Endothelial cell of umbilical vein (primary cell): ENCODE measurements at regions not wholly inside any gene's neighbourhood (a gene's known extent, or its start where the extent isn't known, plus 50 kb on each side); places are given as distances from the start of the nearest gene placed in this dataset.

ENCODE experiments used
- BruUV-seq: library from RNA; stranded (reverse); fragments of 400-500 nt; replicated peaks from 2 replicates; lab custom pipeline; 2021; lab: Mats Ljungman, UMichigan
- CTCF ChIA-PET: fragments of 300-600, 350-600 bp; sonication (Branson Sonifier 250); formaldehyde crosslinking; loops from one replicate; lab custom pipeline; 2021; ENCODE audit warnings: antibody characterized with exemption, inconsistent platforms; lab: Charles Lee
- POLR2A ChIA-PET: fragments of 300-600, 350-600 bp; sonication (Branson Sonifier 250); formaldehyde crosslinking; loops from one replicate; lab custom pipeline; 2021; ENCODE audit warnings: antibody characterized with exemption, inconsistent platforms; lab: Charles Lee
- DNase-seq: peaks from one replicate; pipeline ENCODE4 v3.0.0-alpha.2; 2011; ENCODE audit warnings: low read depth, low spot score
- FAIRE-seq: peaks from 2 replicates; lab custom pipeline; 2011; peaks lifted over from hg19 to GRCh38; lab: Jason Lieb, UNC
- H2AFZ ChIP-seq: 2 replicates; pipeline ENCODE4 v1.6.0; 2012; ENCODE audit warnings: low read depth, low read length, control low read depth, inconsistent platforms
- H3K27ac ChIP-seq: 2 replicates; pipeline ENCODE4 v1.5.1; 2011; ENCODE audit warnings: low read depth, mild to moderate bottlenecking, control low read depth, low read length, moderate library complexity; ENCODE audit not compliant: insufficient read depth
- H3K27me3 ChIP-seq, 2 experiments: 2 replicates each; pipeline versions ENCODE4 v1.6.0 to v1.6.1; 2011; ENCODE audit warnings: low read length in 2 of 2, mixed read lengths in 1 of 2; ENCODE audit not compliant: control insufficient read depth in 2 of 2, insufficient read depth in 2 of 2
- H3K36me3 ChIP-seq, 2 experiments: 2 replicates in 1 of 2; 3 replicates in 1 of 2; pipeline ENCODE4 v1.5.1; 2011; ENCODE audit warnings: low read length in 2 of 2, mild to moderate bottlenecking in 1 of 2, moderate library complexity in 1 of 2; ENCODE audit not compliant: control insufficient read depth in 2 of 2, insufficient read depth in 2 of 2; ENCODE audit errors: extremely low read depth in 1 of 2
- H3K4me1 ChIP-seq: 3 replicates; pipeline ENCODE4 v1.5.1; 2011; ENCODE audit warnings: mild to moderate bottlenecking, low read length; ENCODE audit not compliant: control insufficient read depth, insufficient read depth; ENCODE audit errors: extremely low read depth
- H3K4me2 ChIP-seq: 2 replicates; pipeline ENCODE4 v1.6.1; 2011; ENCODE audit warnings: low read length, control low read depth, mixed read lengths; ENCODE audit not compliant: insufficient read depth
- H3K4me3 ChIP-seq, 3 experiments: fragments of 200-600 bp in 1 of 3; sonication (generic), shearing (Covaris generic) in 1 of 3; replicated peaks in 1 of 3; 2 replicates each; pipeline ENCODE4 v1.5.1; 2011 to 2016; ENCODE audit warnings: control low read depth in 3 of 3, low read length in 3 of 3, mild to moderate bottlenecking in 2 of 3, inconsistent platforms in 1 of 3, low read depth in 1 of 3, moderate library complexity in 1 of 3; ENCODE audit not compliant: insufficient read depth in 1 of 3
- H3K79me2 ChIP-seq: 2 replicates; pipeline ENCODE4 v1.6.0; 2012; ENCODE audit warnings: low read length, inconsistent platforms; ENCODE audit not compliant: control insufficient read depth, insufficient read depth
- H3K9ac ChIP-seq: replicated peaks from 2 replicates; pipeline ENCODE3; 2011; ENCODE audit warnings: low read length, control low read depth; ENCODE audit not compliant: insufficient read depth; ENCODE audit errors: extremely low read depth
- H3K9me1 ChIP-seq: replicated peaks from 3 replicates; pipeline ENCODE4 v1.6.0; 2011; ENCODE audit warnings: mild to moderate bottlenecking, low read length; ENCODE audit not compliant: control insufficient read depth, insufficient read depth; ENCODE audit errors: extremely low read depth
- H3K9me3 ChIP-seq: replicated peaks from 2 replicates; pipeline ENCODE4 v1.5.1; 2012; ENCODE audit warnings: low read length, inconsistent platforms; ENCODE audit not compliant: control insufficient read depth, insufficient read depth
- H4K20me1 ChIP-seq: replicated peaks from 2 replicates; pipeline ENCODE3; 2011; ENCODE audit warnings: mild to moderate bottlenecking, low read length; ENCODE audit not compliant: control insufficient read depth, insufficient read depth; ENCODE audit errors: extremely low read depth
- EZH2 ChIP-seq: IDR thresholded peaks from 2 replicates; pipeline ENCODE4 v1.6.1; 2012; ENCODE audit warnings: borderline replicate concordance, low read depth, mild to moderate bottlenecking, moderate library complexity, low read length, inconsistent platforms; ENCODE audit not compliant: severe bottlenecking
- FOS ChIP-seq: IDR thresholded peaks from 2 replicates; pipeline ENCODE4 v1.6.1; 2011; ENCODE audit warnings: mild to moderate bottlenecking, low read length, moderate library complexity, borderline replicate concordance; ENCODE audit not compliant: insufficient read depth
- GATA2 ChIP-seq: IDR thresholded peaks from 2 replicates; pipeline ENCODE4 v1.7.0; 2011; ENCODE audit warnings: low read depth, mild to moderate bottlenecking, moderate library complexity, mixed read lengths, low read length; ENCODE audit not compliant: insufficient read length, insufficient read depth
- JUN ChIP-seq: IDR thresholded peaks from 2 replicates; pipeline ENCODE4 v1.6.1; 2011; ENCODE audit warnings: borderline replicate concordance, low read depth; ENCODE audit not compliant: insufficient read length, insufficient read depth
- MYC ChIP-seq: IDR thresholded peaks from one replicate; pipeline ENCODE4 v1.6.1; 2011; ENCODE audit warnings: mild to moderate bottlenecking, low read depth, low read length
- POLR2A ChIP-seq: IDR thresholded peaks from 2 replicates; pipeline ENCODE4 v1.6.1; 2012; ENCODE audit warnings: low read depth, mild to moderate bottlenecking, control low read depth, low read length
- POLR2AphosphoS5 ChIP-seq: IDR thresholded peaks from 2 replicates; pipeline ENCODE4 v1.6.1; 2012; ENCODE audit warnings: low read depth, mild to moderate bottlenecking, control low read depth, low read length, moderate library complexity; ENCODE audit not compliant: insufficient read depth
- dilution Hi-C: fragments of 300-500 bp; cut with MboI; formaldehyde crosslinking; loops from one replicate; pipeline ENCODE4 v1.15.0; 2019; ENCODE audit warnings: low sequenced_read_pairs; ENCODE audit not compliant: extremely low pct_ligation_motif_present
- intact Hi-C: fragments of 100-400 bp; cut with micrococcal nuclease; formaldehyde crosslinking; loops from one replicate; pipeline ENCODE4 v1.10.0; 2022
- TF ChIP-seq, protein P1 (sequence below): IDR thresholded peaks from 2 replicates; pipeline ENCODE4 v1.6.1; 2011; ENCODE audit not compliant: insufficient read depth, insufficient read length
- TF ChIP-seq, protein P2 (sequence below), 2 donors: IDR thresholded peaks; 1 replicate in 1 of 2; 2 replicates in 1 of 2; pipeline ENCODE4 v1.5.1; 2011; ENCODE audit warnings: low read length in 2 of 2, mild to moderate bottlenecking in 2 of 2, moderate library complexity in 2 of 2, control low read depth in 1 of 2, inconsistent platforms in 1 of 2, low read depth in 1 of 2; ENCODE audit not compliant: insufficient read depth in 1 of 2; ENCODE audit errors: extremely low read depth in 1 of 2

DNA sequence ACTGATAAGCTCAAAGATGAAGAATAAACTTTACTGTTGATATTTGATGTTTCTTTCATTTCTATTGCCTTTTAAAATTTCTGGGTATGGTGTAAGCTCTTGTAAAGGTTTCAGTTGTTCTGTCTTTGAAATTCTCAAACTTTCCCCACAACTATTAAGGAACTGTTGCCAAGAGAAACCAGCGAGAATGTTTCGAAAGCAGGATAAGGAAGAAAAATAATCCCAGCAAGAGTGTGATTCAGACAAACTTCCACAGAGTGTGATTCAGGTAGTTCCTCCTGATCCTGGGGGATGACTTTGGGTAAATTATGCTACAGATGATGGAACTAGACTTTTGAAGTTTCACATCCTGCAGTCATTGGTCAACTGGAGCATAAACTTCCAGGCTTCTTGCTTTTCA lies 632.0 kb downstream of the NSUN3 start:
- DNase-seq (no peak), FAIRE-seq (no peak)
- no peak overlapping the region for H3K27ac ChIP-seq
- no peaks in the 10 kb centered on the region for H4K20me1 ChIP-seq
- POLR2A ChIA-PET, result no interaction called here
- no TSS peak for BruUV-seq
- H3K4me3 ChIP-seq, result no peak overlapping the region
- H3K4me2 ChIP-seq, result no peak overlapping the region
- no peaks in the 10 kb centered on the region for H3K79me2 ChIP-seq
- H3K27me3 ChIP-seq, result no peaks in the 10 kb centered on the region
- no peak overlapping the region for H3K9ac ChIP-seq
- H3K9me3 ChIP-seq, result no peaks in the 10 kb centered on the region
- intact Hi-C loops, result no loop called here
- no peak overlapping the region for H2AFZ ChIP-seq
- CTCF ChIA-PET, result no interaction called here
- H3K4me1 ChIP-seq, result no peaks in the 10 kb centered on the region
- no peaks in the 10 kb centered on the region for H3K9me1 ChIP-seq
- H3K36me3 ChIP-seq, result no peaks in the 10 kb centered on the region
- TF ChIP-seq FOS (no peak), MYC (no peak), POLR2AphosphoS5 (no peak), EZH2 (no peak), POLR2A (no peak), JUN (no peak), GATA2 (no peak)
- TF ChIP-seq, protein P1, sequence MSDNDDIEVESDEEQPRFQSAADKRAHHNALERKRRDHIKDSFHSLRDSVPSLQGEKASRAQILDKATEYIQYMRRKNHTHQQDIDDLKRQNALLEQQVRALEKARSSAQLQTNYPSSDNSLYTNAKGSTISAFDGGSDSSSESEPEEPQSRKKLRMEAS, result no peak
- TF ChIP-seq, protein P2, sequence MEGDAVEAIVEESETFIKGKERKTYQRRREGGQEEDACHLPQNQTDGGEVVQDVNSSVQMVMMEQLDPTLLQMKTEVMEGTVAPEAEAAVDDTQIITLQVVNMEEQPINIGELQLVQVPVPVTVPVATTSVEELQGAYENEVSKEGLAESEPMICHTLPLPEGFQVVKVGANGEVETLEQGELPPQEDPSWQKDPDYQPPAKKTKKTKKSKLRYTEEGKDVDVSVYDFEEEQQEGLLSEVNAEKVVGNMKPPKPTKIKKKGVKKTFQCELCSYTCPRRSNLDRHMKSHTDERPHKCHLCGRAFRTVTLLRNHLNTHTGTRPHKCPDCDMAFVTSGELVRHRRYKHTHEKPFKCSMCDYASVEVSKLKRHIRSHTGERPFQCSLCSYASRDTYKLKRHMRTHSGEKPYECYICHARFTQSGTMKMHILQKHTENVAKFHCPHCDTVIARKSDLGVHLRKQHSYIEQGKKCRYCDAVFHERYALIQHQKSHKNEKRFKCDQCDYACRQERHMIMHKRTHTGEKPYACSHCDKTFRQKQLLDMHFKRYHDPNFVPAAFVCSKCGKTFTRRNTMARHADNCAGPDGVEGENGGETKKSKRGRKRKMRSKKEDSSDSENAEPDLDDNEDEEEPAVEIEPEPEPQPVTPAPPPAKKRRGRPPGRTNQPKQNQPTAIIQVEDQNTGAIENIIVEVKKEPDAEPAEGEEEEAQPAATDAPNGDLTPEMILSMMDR (IDR thresholded peaks at IDR 0.05; ENCODE audit: extremely low read depth in 1 of 2, insufficient read depth in 1 of 2, low read depth in 1 of 2, low read length in 2 of 2), result no peak
- dilution Hi-C loops, result no loop called here
